ENCODE measurements at regions not wholly inside any gene's neighbourhood (a gene's known extent, or its start where the extent isn't known, plus 50 kb on each side); places are given as distances from the start of the nearest gene placed in this dataset.

DNA sequence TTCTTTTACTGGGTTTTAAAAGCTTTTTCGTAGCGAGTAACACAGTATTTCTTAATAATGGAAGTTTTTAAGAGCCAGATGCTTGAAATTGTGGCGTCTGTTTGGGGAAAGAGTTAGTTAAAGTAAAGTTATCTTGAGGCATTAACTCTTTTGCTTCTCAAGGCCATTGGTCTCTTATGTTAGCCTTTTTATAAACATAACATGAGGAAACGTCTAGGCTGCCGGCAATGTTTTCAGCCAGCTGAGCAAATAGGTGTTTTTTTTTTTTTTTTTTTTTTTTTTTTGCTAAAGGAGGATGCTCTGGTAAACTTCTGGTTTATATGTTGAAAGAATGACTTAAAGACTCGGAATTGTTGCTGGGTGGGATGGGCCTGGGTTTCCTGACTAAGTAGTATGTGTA, 51.1 kb upstream of the RBMX start:
- Mint-ChIP-seq H3K4me1 (peaks cover 9% of the 10 kb centered on the region), H3K36me3 (ENCODE audit: low read depth) (no peaks in the 10 kb centered on the region), H3K27me3 (no peaks in the 10 kb centered on the region), H3K27ac (no peak overlapping the region), H3K4me3 (no peak overlapping the region)
- no peak for ATAC-seq
- DNase-seq: no peak
- no peaks in the 10 kb centered on the region for H3K9me3 ChIP-seq (ENCODE audit: control insufficient read depth, low read length, poor library complexity, severe bottlenecking)
